GM21723 (cell line): ENCODE measurements at regions not wholly inside any gene's neighbourhood (a gene's known extent, or its start where the extent isn't known, plus 50 kb on each side); places are given as distances from the start of the nearest gene placed in this dataset.
"Not testable (repeated sequence)": the region's sequence is repeated elsewhere in the genome, so short reads cannot be mapped to it uniquely, and the experiment has no call there.

ENCODE experiments used
- ATAC-seq: cut with Tn5 transposase; IDR thresholded peaks from one replicate; pipeline ENCODE4 v1.9.1; 2021; ENCODE audit warnings: mild to moderate bottlenecking, moderate library complexity; ENCODE audit not compliant: unreplicated experiment

DNA sequence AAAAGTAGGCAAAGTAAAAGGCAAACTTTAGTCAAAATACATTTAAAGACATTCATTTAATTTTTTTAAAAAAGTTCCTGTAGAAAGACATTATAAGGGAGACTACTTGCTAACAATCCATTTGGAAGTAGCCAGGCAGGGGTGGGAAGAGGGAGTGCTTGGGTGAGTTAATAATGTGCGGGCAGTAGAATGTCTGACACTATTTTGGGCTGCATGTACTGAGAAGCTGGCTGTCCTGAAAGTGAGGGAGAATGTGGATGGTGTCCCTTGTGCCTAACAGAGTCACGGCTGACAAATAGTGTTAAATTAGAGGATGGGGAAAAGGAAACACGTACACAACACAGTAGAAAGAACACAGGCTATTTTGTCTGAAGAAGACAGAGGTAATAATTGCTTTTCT is 142.5 kb downstream of the LCA5 start:
- ATAC-seq, result no peak

DNA sequence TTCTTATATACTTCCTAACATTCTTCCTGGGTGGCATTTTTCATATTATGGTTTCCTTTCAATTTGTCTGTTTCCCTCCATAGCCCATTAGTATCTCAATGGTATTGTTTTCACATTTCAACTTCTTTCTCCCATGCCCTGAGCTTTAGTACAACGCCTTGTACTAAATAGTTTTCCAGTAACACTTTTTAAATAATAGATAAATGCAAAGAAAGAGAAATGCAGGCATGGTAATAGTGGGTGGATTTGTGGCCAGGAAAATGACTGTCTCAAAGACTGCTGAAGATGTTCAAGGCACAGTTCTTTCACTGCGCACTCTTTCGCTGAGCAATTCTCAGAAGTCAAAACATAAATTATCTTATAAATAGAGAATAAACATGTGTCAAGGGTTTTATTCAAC is 145.1 kb downstream of the LCA5 start:
- ATAC-seq, result no peak

GRCh38 chr6:79391480-79391879 is 145.8 kb downstream of the LCA5 start:
- ATAC-seq, result no peak

DNA sequence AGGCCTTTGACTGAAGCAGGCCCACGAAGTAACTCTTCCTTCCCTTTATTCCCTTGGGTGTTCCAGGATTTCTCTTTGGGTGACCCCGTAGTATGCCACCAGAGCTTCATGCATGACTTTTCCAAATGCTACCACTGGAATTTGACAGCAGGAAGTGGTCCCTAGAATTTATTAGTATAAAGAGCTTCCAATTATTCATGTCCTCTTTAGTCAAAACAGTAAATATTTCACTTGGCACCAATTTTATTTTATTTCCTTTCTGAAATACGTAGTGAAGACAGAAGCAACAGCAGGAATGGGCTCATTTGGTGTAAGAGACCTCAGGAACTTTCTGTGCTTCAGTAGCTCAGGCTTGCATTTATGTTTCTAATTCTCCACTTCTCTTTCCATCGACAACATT is 151.3 kb downstream of the LCA5 start:
- no peak for ATAC-seq

- ATAC-seq, result no peak
These were observed 150.9 kb upstream of the HMGN3 start for GRCh38 chr6:79385333-79385732.

- no peak for ATAC-seq
These were observed 150.4 kb upstream of the HMGN3 start for GRCh38 chr6:79384845-79385244.

DNA sequence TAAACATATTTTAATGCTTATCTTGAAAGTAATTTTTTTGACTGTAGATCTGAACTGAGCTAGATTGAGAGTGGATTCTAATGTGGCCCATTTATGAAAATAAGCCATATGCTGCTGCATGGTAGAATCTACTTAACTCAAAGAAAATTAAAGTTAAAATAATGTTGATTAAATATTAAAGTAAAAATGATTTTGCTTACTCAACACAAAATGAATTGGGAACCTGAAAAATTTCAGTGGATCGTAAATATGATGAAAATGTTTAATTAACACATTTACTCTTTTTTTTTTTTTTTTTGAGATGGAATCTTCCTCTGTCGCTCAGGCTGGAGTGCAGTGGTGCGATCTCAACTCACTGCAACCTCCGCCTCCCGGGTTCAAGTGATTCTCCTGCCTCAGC is 144.5 kb upstream of the HMGN3 start:
- ATAC-seq, result no peak

GRCh38 chr6:79377888-79378348 is 143.4 kb upstream of the HMGN3 start:
- peak; percentile 63 for ATAC-seq

GRCh38 chr6:79377047-79377446 is 142.6 kb upstream of the HMGN3 start:
- no peak for ATAC-seq

- ATAC-seq, result no peak
These were observed 141.3 kb upstream of the HMGN3 start for GRCh38 chr6:79375635-79376337.

DNA sequence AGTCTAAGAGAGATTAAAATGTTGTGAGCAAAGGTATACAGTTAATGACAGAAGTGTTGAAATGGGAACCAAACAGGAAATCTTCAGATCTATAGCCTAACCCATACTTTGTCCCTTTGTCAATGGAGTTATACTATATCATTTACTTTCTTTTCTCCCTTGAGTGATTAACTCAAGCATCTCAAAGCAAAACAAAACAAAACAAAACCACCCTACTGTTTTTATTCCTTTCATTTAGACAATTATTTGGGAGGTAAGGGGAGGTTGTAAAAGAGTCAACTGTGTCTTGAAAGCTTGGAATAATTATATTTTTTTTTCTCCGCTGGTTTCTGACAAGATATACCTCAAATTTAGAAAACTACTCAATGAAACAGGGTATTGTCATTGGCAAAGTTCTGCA is 139.8 kb upstream of the HMGN3 start:
- ATAC-seq, result no peak

DNA sequence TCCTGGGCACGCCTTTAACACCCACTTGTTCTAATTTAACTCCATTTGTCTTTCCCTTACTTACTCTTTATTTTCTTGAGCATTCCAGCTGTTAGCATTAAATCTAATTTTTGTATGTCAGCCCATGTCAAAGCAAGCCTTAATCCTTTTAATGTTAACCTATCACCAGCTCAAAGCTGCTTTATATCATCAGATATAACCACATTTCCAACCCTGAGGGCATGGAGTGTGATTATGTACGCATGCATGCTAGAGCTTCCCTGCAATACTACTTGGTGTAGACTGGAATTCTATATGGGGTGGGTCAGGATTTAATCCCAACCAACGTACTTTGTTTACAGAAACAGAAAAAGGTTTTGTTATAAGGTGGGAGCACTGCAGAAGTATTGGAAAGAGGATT is 139.4 kb upstream of the HMGN3 start:
- ATAC-seq, result no peak

GRCh38 chr6:79373246-79373645 is 138.8 kb upstream of the HMGN3 start:
- ATAC-seq, result no peak

DNA sequence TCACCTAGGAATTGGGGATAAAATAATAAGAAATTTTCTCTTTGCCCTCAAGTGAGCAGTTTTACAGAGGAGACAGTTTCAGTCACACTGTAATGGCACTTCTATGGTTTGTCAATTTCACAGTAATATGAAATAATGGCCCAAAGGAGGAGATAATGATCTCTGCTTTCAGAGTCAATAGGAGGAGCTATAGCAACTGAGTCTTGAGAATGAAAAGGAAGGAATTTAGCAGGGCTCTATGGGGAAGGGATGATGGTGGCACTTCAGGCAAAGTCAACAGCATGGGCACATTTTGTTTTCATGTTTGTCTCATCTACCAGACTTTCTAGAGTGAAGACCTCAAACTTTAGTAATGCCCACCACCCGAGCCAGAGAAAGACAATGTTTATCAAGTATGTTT is 138.3 kb upstream of the HMGN3 start:
- ATAC-seq, result no peak

DNA sequence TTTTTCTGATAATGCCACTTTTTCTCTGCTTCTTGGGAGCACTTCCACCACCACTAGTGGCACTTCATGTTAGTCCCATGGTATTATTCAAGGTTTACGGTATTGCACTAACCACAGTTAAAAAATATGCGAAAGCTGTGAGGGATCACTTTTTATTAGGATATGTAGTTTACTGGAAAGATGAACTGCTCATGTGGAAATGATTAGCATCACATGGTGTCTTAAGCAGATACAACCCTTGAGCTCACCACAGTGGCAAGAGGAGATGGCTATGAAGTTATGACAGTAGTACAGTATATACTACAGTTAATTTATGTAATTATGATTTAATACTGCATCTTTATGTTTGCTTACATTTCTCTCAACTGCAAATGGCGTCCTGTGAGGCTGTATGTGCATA is 134.5 kb upstream of the HMGN3 start:
- no peak for ATAC-seq

DNA sequence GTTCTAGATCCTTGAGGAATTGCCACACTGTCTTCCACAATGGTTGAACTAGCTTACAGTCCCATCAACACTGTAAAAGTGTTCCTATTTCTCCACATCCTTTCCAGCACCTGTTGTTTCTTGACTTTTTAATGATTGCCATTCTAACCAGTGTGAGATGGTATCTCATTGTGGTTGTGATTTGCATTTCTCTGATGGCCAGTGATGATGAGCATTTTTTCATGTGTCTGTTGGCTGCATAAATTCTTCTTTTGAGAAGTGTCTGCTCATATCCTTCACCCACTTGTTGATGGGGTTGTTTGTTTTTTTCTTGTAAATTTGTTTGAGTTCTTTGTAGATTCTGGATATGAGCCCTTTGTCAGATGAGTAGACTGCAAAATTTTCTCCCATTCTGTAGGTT is 129.0 kb upstream of the HMGN3 start:
- ATAC-seq, result not testable (repeated sequence)

DNA sequence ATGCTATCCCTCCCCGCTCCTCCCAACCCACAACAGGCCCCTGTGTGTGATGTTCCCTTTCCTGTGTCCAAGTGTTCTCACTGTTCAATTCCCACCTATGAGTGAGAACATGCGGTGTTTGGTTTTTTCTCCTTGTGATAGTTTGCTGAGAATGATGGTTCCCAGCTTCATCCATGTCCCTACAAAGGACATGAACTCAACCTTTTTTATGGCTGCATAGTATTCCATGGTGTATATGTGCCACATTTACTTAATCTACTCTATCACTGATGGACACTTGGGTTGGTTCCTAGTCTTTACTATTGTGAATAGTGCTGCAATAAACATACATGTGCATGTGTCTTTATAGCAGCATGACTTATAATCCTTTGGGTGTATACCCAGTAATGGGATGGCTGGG is 126.6 kb upstream of the HMGN3 start:
- not testable (repeated sequence) for ATAC-seq

DNA sequence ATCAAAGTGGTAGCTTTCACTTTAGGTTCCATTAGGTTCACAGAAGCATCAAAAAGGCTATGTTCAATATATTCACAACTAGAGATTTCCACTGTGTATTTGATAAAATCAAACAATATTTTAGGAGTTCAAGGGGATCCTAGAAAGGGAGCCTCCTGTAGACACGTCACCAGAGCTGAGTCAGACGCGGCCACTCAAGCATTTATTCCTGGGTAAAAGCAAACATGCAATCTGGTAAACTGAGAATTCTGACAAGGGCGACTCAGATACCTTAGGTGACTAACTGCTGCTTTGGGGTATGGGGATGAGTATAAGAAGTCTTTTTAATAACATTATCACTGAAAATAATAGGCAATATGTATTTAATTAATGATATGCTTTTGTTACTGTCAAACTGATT is 118.7 kb upstream of the HMGN3 start:
- ATAC-seq, result no peak

DNA sequence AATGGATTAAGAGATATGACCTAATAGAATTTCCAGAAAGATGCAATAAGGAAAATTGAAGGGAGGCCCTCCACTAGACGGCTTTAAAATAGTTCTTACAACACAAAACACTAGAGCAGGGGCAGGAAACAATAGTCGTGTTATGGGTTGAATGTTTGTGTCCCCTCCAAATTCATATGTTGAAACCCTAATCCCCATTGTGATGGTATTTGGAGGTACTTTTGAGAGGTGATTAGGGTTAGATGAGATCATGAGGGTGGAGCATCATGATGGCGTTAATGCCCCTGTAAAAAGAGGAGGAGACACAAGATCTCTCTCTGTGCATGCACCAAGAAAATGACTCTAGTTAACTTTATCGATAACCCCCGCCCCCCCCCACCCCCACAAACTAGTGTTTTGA is 104.0 kb upstream of the HMGN3 start:
- no peak for ATAC-seq

- peak; percentile 94 for ATAC-seq
These were observed 100.7 kb upstream of the HMGN3 start for GRCh38 chr6:79335133-79335674.

DNA sequence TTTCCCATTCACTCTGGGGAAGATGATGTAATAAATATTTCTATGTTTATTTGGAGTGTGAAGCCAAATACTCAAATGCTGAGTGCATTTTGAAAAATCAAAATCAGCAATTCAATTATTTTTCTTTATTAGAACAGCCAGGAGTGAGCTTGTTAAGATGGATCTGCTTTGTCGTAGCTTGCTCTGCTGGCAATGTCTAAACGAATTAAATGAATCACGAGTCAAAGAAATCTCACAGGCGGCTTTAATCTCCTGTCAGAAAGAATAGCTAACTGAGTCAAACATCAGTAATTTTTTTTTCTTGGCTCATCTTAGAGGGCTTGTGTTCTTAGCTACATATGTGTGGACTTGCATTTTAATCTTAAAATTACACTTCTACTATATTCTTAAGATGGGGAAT is 100.2 kb upstream of the HMGN3 start:
- ATAC-seq, result no peak

DNA sequence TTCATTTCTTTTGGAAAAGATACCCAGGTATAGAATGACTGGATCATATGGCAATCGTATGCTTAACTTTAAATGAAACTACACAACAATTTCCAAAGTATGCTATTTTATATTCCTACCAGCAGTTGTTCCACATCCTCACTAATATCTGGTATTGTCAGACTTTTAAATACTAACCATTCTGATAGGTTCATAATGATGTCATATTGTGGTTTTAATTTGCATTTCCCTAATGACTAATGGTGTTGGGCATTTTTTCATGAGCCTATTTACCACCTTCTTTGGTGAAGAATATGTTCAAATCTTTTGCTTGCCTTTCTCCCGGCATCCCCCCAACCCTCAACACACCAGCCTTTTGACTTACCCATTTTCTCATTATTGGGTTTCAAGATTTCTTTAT is 96.2 kb upstream of the HMGN3 start:
- no peak for ATAC-seq

GRCh38 chr6:79313254-79313653 is 78.8 kb upstream of the HMGN3 start:
- ATAC-seq, result no peak
